Activated CD8-positive, alpha-beta memory T cell treated with anti-CD3 and anti-CD28 coated beads, Interleukin-2, amount 10 ng/mL, durations not matched to agents 7 days and 5 days (primary cell): ENCODE measurements at regions not wholly inside any gene's neighbourhood (a gene's known extent, or its start where the extent isn't known, plus 50 kb on each side); places are given as distances from the start of the nearest gene placed in this dataset.
"Not testable (repeated sequence)": the region's sequence is repeated elsewhere in the genome, so short reads cannot be mapped to it uniquely, and the experiment has no call there.

Experiments
- ATAC-seq: fragments of 150-1000 bp; cut with Tn5 transposase; one replicate; pipeline ENCODE4 v1.10.0; 2021; ENCODE audit warnings: moderate library complexity
- CTCF ChIA-PET: fragments of 350-600 bp; sonication (Branson Sonifier 250); formaldehyde crosslinking; loops from one replicate; lab custom pipeline; 2021; ENCODE audit warnings: antibody characterized with exemption; lab: Charles Lee
- DNase-seq: peaks from one replicate; pipeline ENCODE4 v3.0.0-alpha.2; 2020
- H3K27ac Mint-ChIP-seq: one replicate; pipeline ENCODE4 v1.8.0; 2021; ENCODE audit warnings: mild to moderate bottlenecking, mixed read lengths
- H3K27me3 Mint-ChIP-seq: one replicate; pipeline ENCODE4 v1.8.0; 2021; ENCODE audit warnings: mixed read lengths
- H3K36me3 Mint-ChIP-seq: one replicate; pipeline ENCODE4 v1.8.0; 2021; ENCODE audit warnings: mild to moderate bottlenecking, mixed read lengths
- H3K4me1 Mint-ChIP-seq: one replicate; pipeline ENCODE4 v1.8.0; 2021; ENCODE audit warnings: mixed read lengths
- H3K4me3 Mint-ChIP-seq: one replicate; pipeline ENCODE4 v1.8.0; 2021; ENCODE audit warnings: mild to moderate bottlenecking, moderate library complexity, mixed read lengths
- H3K9me3 Mint-ChIP-seq: one replicate; pipeline ENCODE4 v1.8.0; 2022; ENCODE audit warnings: low read depth, mixed read lengths

DNA sequence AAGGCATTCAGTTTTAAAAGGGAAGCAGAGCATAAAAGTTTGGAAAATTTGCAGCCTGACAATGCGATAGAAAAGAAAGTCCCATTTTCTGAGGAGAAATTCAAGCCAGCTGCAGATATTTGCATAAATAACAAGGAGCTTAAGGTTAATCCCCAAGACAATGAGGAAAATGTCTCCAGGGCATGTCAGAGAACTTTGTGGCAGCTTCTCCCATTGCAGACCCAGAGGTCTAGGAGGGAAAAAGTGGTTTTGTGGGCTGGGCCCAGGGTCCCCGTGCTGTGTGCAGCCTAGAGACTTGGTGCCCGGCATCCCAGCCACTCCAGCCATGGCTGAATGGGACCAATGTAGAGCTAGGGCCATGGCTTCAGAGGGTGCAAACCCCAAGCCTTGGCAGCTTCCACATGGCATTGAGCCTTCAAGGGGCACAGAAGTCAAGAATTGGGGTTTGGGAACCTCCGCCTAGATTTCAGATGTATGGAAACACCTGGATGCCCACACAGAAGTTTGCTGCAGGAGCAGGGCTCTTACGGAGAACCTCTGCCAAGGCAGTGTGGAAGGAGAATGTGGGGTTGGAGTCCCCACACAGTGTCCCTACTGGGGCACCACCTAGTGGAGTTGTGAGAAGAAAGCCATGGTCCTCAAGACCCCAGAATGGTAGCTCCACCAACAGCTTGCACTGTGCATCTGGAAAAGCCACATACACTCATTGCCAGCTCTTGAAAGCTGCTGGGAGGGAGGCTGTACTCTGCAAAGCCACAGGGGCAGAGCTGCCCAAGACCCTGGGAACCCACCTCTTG, 62.3 kb upstream of the SSBP3 start:
- not testable (repeated sequence) for DNase-seq, H3K9me3 Mint-ChIP-seq, ATAC-seq, H3K27me3 Mint-ChIP-seq, H3K27ac Mint-ChIP-seq, H3K4me3 Mint-ChIP-seq, H3K36me3 Mint-ChIP-seq
- peaks cover 21% of the 10 kb centered on the region for H3K4me1 Mint-ChIP-seq
- CTCF ChIA-PET, result interaction anchor here (0.7 to 2.5 kb wide), 9 partner anchors 8 to 342 kb away, joined by 3 to 8 read pairs (median 3); no protein-coding TSS in a partner anchor

DNA sequence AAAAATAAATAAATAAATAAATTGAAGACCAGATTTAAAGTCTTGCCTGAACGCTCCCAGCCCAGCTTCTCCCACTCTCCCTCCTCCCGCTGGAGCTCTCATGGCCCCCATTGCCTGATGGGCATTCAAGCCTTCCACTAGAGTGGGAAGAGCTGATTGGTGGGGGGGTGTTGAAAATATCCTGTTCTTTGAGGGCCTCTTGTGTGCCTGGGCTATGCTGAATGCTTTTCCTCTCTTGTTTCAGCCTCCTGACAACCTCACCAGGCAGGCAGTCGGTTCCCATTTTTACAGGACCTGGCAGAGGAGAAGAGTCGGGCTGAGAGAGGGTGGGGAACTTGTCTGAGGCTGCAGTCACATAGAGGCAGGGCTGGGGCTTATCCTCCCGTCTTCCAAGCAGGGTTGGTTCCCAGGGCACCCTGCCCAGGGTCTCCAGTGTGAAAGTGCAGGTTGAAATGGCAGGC, 59.2 kb upstream of the SSBP3 start:
- peaks cover 32% of the 10 kb centered on the region for H3K4me1 Mint-ChIP-seq
- no peak overlapping the region for H3K4me3 Mint-ChIP-seq
- ATAC-seq (no peak), DNase-seq (no peak)
- CTCF ChIA-PET, result interaction anchor here (1.2 to 3.3 kb wide), 3 partner anchors 9 to 24 kb away, joined by 3 to 21 read pairs (median 8); no protein-coding TSS in a partner anchor
- no peak overlapping the region for H3K27ac Mint-ChIP-seq
- peaks cover 2% of the 10 kb centered on the region for H3K36me3 Mint-ChIP-seq
- H3K27me3 Mint-ChIP-seq, result peaks cover 4% of the 10 kb centered on the region
- H3K9me3 Mint-ChIP-seq, result no peaks in the 10 kb centered on the region

DNA sequence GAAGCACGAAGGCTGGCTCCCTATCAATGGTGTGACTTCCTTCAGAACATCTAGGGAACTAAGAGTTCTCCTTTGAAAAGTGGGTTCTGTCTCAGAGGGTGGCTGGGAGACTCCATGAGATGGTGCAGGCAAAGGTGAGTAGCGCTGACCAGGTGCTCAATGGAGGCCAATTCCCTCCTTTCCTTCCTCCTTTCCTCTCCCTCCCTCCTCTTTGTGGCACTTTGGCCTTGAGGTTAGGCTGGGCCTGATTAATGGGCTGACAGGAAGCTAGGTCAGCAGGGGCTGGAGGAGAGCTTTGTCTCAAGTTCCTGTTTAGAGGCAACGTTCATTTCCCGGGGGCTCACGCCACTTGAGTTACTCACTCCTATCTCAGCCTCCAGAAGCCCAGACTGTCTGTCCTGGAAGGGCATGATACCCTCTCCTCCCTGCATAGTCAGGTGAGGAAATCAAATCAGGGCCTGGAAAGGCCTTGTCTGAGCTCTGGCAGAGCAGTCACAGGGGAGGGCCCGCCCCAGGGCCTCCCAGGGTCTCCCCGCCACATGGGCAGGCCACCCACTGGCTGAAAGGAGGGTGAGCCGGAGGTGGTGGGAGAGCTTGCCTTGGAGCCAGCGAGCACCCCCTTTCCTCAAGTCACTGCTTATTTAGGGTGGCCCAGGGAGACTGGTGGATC, 58.4 kb upstream of the SSBP3 start:
- Mint-ChIP-seq H3K27ac (peak overlapping the region; percentile 72), H3K4me1 (peaks cover 38% of the 10 kb centered on the region), H3K36me3 (peaks cover 2% of the 10 kb centered on the region), H3K9me3 (no peaks in the 10 kb centered on the region), H3K4me3 (no peak overlapping the region), H3K27me3 (peaks cover 4% of the 10 kb centered on the region)
- ATAC-seq (peak; percentile 32), DNase-seq (no peak)
- CTCF ChIA-PET, result interaction anchor here (1.2 to 3.3 kb wide), 3 partner anchors 9 to 25 kb away, joined by 3 to 21 read pairs (median 8); no protein-coding TSS in a partner anchor

DNA sequence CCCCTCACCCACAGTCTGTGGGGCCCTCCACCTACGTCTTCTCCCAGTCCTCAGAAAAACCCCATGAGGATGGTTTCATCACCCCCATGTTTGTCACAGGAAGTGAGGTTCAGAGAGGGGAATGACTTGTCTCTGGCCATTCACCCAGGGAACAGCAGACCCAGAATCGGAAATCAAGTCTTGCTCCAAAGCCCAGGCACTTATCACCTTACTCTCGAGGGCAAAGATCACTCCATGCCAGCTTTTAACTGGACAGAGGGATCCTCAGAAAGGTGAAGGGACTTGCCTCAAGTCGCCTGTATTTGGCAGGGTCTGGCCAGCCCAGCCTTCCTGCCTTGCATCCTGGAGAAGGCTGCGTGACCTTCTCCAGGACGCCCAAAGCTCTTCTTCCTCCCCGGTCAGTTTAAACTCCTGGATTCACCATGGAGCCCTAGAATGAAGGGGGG, 57.9 kb upstream of the SSBP3 start:
- ATAC-seq, result peak; percentile 59
- DNase-seq, result no peak
- H3K27ac Mint-ChIP-seq, result peak overlapping the region; percentile 72
- peaks cover 34% of the 10 kb centered on the region for H3K4me1 Mint-ChIP-seq
- H3K9me3 Mint-ChIP-seq, result no peaks in the 10 kb centered on the region
- CTCF ChIA-PET, result interaction anchor here (0.6 to 3.3 kb wide), 4 partner anchors 13 to 26 kb away, joined by 3 to 21 read pairs (median 6); no protein-coding TSS in a partner anchor
- no peak overlapping the region for H3K4me3 Mint-ChIP-seq
- H3K36me3 Mint-ChIP-seq, result no peaks in the 10 kb centered on the region
- H3K27me3 Mint-ChIP-seq, result peaks cover 4% of the 10 kb centered on the region

DNA sequence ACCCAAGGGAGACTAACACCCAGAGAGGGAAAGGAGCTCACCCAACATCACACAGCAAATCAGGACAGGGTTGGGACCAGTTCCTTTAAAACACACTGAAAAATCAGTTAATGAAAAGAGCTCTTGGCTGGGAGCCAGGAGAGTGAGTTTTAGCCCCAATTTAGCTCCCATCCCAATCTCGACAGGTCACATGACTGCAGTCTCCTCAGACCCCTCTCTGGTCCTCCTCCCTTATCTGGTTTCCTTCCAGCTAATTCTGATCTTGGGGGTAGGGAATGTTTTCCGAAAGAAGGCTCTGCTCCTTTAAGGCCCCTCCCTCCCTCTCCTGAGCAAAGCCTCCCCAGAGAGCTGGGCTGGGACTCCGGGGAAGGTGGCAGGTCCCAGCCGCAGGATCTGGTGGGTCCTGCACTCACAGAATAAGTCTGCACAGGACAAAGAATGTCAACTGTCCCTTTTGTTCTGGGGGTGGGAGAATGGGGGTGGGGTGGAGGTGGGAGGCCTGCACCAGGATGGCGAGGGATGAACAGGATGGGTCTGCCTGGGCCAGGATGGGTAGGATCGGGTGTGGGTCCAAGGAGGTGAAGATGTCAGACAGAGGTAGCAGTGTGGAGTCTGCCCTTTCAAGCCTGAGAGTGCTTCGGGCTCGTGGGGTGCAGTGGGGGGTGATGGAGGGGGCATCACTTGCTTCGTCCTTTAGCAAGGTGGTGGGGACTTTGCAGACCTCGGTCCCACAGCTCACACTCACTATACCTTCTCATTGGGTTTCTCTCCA, 57.3 kb upstream of the SSBP3 start:
- peak overlapping the region; percentile 72 for H3K27ac Mint-ChIP-seq
- DNase-seq, result no peak
- H3K36me3 Mint-ChIP-seq, result no peaks in the 10 kb centered on the region
- H3K9me3 Mint-ChIP-seq, result no peaks in the 10 kb centered on the region
- CTCF ChIA-PET, result interaction anchor here (0.6 to 3.3 kb wide), 5 partner anchors 11 to 26 kb away, joined by 3 to 21 read pairs (median 3); no protein-coding TSS in a partner anchor
- peaks cover 34% of the 10 kb centered on the region for H3K4me1 Mint-ChIP-seq
- no peak overlapping the region for H3K4me3 Mint-ChIP-seq
- H3K27me3 Mint-ChIP-seq, result peaks cover 4% of the 10 kb centered on the region
- ATAC-seq, result no peak

DNA sequence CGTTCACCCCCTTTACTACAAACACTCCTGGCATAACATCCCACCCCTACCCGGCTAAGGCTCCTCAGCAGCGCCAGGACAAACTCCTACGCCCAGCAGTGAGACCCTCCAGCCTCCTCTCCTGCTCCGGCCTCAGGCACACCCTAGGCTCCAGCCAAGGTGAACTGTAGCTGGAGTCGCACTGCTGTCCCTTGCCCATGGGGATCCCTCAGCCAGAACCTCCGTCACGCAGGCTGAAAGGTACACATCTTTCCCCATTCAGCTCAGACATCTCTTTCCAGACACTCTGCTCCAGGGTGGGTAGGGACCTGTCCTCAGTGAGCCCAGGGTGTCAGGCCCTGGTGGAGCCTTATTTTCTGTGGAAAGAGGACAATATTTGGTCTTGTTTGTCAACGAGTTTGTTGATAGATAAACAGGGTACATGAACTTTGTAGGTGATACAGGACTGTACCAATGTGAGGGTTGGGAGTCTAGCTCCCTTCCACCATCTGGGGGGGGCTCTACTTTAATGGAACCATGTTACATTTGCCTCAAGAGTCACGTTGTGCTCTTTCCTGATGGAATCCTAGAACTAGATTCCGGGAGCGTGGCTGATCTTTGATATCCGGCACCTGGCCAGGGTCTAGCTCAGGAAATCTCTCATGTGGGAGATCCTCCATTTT, 56.5 kb upstream of the SSBP3 start:
- H3K27me3 Mint-ChIP-seq, result peaks cover 4% of the 10 kb centered on the region
- CTCF ChIA-PET, result interaction anchor here (1.3 to 3.3 kb wide), 3 partner anchors 10 to 27 kb away, joined by 3 to 21 read pairs (median 3); no protein-coding TSS in a partner anchor
- DNase-seq (no peak), ATAC-seq (no peak)
- H3K4me3 Mint-ChIP-seq, result no peak overlapping the region
- peaks cover 34% of the 10 kb centered on the region for H3K4me1 Mint-ChIP-seq
- H3K36me3 Mint-ChIP-seq, result no peaks in the 10 kb centered on the region
- H3K9me3 Mint-ChIP-seq, result no peaks in the 10 kb centered on the region
- no peak overlapping the region for H3K27ac Mint-ChIP-seq

DNA sequence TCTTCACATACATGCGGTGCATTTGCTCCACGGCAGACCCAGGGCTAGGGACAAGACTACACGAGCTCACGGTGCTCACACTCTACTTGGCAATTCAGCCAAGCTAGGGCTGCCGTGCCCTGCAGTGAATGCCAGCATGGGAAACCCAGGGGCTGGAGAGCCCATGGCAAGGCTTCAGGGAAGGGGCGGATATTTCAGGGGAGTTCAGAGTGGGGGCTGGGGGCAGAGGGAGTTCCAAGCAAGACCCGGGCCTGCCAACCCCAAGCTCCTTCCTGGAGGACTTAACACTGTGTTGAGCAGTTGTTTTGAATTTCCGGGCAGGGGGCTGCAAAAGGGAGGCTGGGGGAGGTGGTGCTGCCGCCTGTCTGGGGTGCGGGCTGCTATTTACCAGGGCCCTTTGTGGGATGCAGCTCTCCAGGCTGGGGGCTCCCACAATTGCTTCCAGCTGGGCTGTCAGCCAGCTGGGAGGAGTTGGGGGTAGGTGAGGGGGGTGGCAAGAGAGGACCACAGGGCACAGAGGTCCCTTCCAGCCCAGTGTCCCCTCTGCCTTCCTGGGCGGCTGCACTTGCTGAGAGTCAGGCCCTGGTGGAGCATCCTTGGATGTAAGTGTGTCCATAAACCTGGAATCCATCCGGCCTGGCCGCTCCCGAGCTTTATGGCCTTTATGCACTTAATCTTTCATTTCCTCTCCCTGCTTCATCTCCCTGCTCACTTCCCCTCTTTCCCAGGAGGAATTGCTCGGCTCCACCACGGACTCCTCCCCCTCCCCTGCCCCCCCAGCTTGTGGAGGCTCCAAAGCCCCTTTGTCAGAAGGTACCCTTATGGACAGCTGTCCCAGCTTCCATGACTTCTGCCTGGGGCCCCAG, 55.8 kb upstream of the SSBP3 start:
- no peaks in the 10 kb centered on the region for H3K36me3 Mint-ChIP-seq
- no peak overlapping the region for H3K27ac Mint-ChIP-seq
- CTCF ChIA-PET, result interaction anchor here (1.4 kb wide), 1 partner anchor 9 kb away, joined by 3 read pairs; no protein-coding TSS in a partner anchor
- H3K4me1 Mint-ChIP-seq, result peaks cover 34% of the 10 kb centered on the region
- no peak overlapping the region for H3K4me3 Mint-ChIP-seq
- DNase-seq, result no peak
- ATAC-seq, result no peak
- no peaks in the 10 kb centered on the region for H3K27me3 Mint-ChIP-seq
- H3K9me3 Mint-ChIP-seq, result no peaks in the 10 kb centered on the region

DNA sequence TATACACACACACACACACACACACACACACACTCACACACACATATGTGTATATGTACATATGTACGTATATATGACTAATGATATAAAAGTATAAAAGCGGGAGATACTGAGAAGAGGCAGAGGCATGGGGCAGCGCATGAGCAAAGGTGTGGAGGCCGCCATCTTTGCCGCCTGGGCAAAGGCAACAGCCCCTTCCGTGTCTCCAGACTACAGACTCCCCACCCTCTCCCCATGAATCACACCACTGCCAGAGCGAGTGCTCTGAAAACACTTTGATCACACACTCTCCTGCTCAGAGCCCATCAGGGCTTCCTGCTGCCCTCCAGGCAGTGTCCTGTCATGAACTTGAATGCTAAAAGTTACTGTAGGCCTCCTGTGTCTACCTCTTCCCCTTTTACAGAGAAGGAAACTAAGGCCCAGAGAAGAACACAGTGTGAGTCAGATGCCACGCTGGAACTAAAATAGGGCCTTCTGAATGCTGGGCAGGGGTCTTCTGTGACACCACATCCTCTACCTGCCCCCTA, 54.7 kb upstream of the SSBP3 start:
- DNase-seq, result no peak
- H3K36me3 Mint-ChIP-seq, result no peaks in the 10 kb centered on the region
- H3K4me1 Mint-ChIP-seq, result peaks cover 34% of the 10 kb centered on the region
- no peaks in the 10 kb centered on the region for H3K9me3 Mint-ChIP-seq
- ATAC-seq, result no peak
- H3K4me3 Mint-ChIP-seq, result no peak overlapping the region
- no peak overlapping the region for H3K27ac Mint-ChIP-seq
- CTCF ChIA-PET, result interaction anchor here (1.0 kb wide), 1 partner anchor 8 kb away, joined by 3 read pairs; no protein-coding TSS in a partner anchor
- H3K27me3 Mint-ChIP-seq, result no peaks in the 10 kb centered on the region

DNA sequence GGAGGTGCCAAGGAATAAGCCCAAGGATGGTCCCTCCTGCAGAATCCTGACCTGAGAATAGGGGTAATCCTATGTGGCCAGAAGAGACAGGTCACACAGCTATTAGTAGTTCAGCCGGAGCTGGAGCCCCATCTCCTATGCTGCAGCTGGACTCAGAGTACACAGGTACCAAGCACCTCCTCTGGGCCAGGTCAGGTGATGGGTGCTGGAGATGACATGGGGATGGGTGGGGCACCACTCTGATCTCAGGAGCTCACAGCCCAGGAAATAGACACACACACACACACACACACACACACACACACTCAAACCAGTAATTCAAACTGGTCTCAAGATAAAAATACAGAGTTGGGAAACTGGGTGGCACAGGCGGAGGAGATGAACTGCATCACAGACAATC, 54.2 kb upstream of the SSBP3 start:
- DNase-seq (no peak), ATAC-seq (no peak)
- CTCF ChIA-PET, result interaction anchor here (0.8 to 1.0 kb wide), 2 partner anchors 9 to 24 kb away, joined by 3 to 7 read pairs; no protein-coding TSS in a partner anchor
- Mint-ChIP-seq H3K27ac (no peak overlapping the region), H3K4me3 (no peak overlapping the region), H3K27me3 (no peaks in the 10 kb centered on the region), H3K4me1 (peaks cover 33% of the 10 kb centered on the region), H3K36me3 (no peaks in the 10 kb centered on the region), H3K9me3 (no peaks in the 10 kb centered on the region)

DNA sequence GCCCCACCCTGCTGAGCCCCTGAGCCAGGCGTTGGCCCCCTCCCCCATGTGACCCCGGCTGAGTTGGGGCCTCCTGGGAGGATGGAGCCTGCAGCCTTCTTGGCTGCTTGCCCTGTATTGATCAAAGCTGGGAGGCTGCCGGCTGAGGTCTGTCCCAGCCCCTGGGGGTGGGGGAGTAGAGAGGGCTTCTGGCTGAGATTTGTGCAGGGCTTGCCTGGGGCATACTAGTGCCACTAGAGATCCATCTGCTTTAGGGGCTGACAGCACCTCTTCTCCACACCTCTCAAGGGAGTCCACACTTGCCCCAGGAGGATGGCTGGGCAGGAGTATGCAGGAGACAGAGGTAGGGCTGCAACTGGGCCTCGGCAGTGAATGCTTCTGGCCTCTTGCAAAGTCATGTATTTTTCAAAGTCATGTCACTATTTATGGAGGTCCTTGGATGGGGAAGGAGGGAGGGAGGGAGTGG, 53.6 kb upstream of the SSBP3 start:
- H3K9me3 Mint-ChIP-seq, result no peaks in the 10 kb centered on the region
- H3K36me3 Mint-ChIP-seq, result no peaks in the 10 kb centered on the region
- no peak overlapping the region for H3K27ac Mint-ChIP-seq
- H3K4me3 Mint-ChIP-seq, result no peak overlapping the region
- ATAC-seq (no peak), DNase-seq (no peak)
- H3K4me1 Mint-ChIP-seq, result peaks cover 31% of the 10 kb centered on the region
- CTCF ChIA-PET, result interaction anchor here (0.8 to 1.0 kb wide), 2 partner anchors 9 to 25 kb away, joined by 3 to 7 read pairs; no protein-coding TSS in a partner anchor
- H3K27me3 Mint-ChIP-seq, result no peaks in the 10 kb centered on the region

DNA sequence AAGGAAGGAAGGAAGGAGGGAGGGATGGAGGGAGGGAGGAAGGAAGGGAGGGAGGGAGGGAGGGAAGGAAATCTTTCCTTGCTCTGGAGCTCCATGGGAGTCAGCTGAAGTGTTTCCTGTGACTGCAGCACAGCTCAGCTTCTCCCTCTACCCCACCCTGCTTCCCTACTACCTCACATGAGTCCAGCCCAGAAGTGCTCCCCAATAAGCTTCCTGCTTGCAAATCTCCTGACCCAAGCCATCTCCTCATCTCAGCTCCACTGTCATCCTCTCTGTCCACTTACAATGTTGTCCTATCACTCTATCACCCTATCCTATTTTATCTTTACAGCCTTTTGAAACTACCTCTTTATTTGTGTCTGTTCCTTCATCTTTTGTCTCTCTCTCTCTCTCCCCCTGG, 52.9 kb upstream of the SSBP3 start:
- H3K36me3 Mint-ChIP-seq, result no peaks in the 10 kb centered on the region
- DNase-seq (no peak), ATAC-seq (no peak)
- peak overlapping the region; percentile 6 for H3K27ac Mint-ChIP-seq
- CTCF ChIA-PET, result no interaction called here
- H3K9me3 Mint-ChIP-seq, result no peaks in the 10 kb centered on the region
- no peaks in the 10 kb centered on the region for H3K27me3 Mint-ChIP-seq
- no peak overlapping the region for H3K4me3 Mint-ChIP-seq
- peaks cover 25% of the 10 kb centered on the region for H3K4me1 Mint-ChIP-seq
